Adipocyte (in vitro differentiated cells): ENCODE measurements at regions not wholly inside any gene's neighbourhood (a gene's known extent, or its start where the extent isn't known, plus 50 kb on each side); places are given as distances from the start of the nearest gene placed in this dataset.
A peak's percentile ranks its signal among the peaks of the same experiment; 100 is the strongest.
"Not testable (repeated sequence)": the region's sequence is repeated elsewhere in the genome, so short reads cannot be mapped to it uniquely, and the experiment has no call there.

Experiments
- DNase-seq: peaks from one replicate; pipeline ENCODE4 v3.0.0-alpha.2; 2015; ENCODE audit warnings: low read depth
- H3K27me3 ChIP-seq: replicated peaks from 2 replicates; pipeline ENCODE4 v1.7.0; 2013; ENCODE audit warnings: mild to moderate bottlenecking, low read length, moderate library complexity; ENCODE audit not compliant: control insufficient read depth, insufficient read depth
- H3K36me3 ChIP-seq: 2 replicates; pipeline ENCODE4 v1.7.0; 2013; ENCODE audit warnings: low read length, mild to moderate bottlenecking, moderate library complexity; ENCODE audit not compliant: control insufficient read depth, insufficient read depth, severe bottlenecking
- H3K4me1 ChIP-seq: 2 replicates; pipeline ENCODE4 v1.7.0; 2013; ENCODE audit warnings: mild to moderate bottlenecking, low read length, moderate library complexity; ENCODE audit not compliant: control insufficient read depth, insufficient read depth
- H3K4me3 ChIP-seq: 2 replicates; pipeline ENCODE4 v1.7.0; 2013; ENCODE audit warnings: mild to moderate bottlenecking, low read length, moderate library complexity
- H3K9ac ChIP-seq: 2 replicates; pipeline ENCODE4 v1.7.0; 2013; ENCODE audit warnings: mild to moderate bottlenecking, low read length, moderate library complexity
- H3K9me3 ChIP-seq: 2 replicates; pipeline ENCODE4 v1.7.0; 2013; ENCODE audit warnings: mild to moderate bottlenecking, low read length, moderate library complexity; ENCODE audit not compliant: control insufficient read depth

DNA sequence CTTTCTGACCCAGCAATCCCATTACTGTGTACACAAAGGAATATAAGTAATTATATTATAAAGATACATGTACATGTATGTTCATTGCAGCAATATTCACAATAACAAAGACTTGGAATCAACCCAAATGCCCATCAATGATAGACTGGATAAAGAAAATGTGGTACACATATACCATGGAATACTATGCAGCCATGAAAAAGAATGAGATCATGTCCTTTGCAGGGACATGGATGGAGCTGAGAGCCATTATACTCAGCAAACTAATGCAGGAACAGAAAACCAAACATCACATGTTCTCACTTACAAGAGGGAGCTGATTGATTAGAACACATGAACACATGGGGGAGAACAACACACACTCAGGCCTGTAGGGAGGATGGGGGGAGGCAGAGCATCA lies 286.1 kb downstream of the SOCS6 start:
- DNase-seq, H3K9ac ChIP-seq, H3K27me3 ChIP-seq, H3K4me1 ChIP-seq, H3K9me3 ChIP-seq, H3K4me3 ChIP-seq, H3K36me3 ChIP-seq: not testable (repeated sequence)

DNA sequence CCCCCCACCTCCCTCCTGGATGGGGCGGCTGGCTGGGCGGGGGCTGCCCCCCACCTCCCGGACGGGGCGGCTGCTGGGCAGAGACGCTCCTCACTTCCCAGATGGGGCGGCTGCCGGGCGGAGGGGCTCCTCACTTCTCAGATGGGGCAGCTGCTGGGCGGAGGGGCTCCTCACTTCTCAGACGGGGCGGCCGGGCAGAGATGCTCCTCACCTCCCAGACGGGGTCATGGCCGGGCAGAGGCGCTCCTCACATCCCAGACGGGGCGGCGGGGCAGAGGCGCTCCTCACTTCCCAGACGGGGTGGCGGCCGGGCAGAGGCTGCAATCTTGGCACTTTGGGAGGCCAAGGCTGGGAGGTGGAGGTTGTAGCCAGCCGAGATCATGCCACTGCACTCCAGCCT lies 280.8 kb downstream of the SOCS6 start:
- H3K4me1 ChIP-seq, H3K9ac ChIP-seq, DNase-seq, H3K36me3 ChIP-seq, H3K9me3 ChIP-seq, H3K27me3 ChIP-seq, H3K4me3 ChIP-seq: not testable (repeated sequence)

DNA sequence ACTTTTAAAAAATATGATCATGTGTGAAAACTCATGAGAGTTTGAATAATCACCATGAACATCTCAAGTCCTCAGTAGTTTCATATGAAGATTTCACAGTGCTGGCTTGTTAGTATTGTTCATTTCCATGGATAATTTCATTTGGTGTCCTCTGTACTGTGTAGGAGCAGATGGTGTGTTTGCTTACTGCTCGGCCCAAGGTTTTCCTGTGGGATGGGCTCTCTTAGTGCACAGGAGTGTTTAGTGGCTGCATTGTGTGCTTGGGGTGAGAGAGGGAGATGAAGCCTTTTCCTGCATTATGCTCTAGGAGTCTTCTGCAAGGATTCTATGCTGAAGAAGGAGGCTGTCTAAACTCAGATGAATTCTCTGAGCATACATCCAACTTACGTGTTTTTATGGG lies 270.6 kb downstream of the SOCS6 start:
- H3K36me3 ChIP-seq, result no peaks in the 10 kb centered on the region
- H3K9me3 ChIP-seq, result no peaks in the 10 kb centered on the region
- no peak overlapping the region for H3K9ac ChIP-seq
- H3K27me3 ChIP-seq, result no peaks in the 10 kb centered on the region
- no peaks in the 10 kb centered on the region for H3K4me1 ChIP-seq
- no peak overlapping the region for H3K4me3 ChIP-seq
- no peak for DNase-seq

DNA sequence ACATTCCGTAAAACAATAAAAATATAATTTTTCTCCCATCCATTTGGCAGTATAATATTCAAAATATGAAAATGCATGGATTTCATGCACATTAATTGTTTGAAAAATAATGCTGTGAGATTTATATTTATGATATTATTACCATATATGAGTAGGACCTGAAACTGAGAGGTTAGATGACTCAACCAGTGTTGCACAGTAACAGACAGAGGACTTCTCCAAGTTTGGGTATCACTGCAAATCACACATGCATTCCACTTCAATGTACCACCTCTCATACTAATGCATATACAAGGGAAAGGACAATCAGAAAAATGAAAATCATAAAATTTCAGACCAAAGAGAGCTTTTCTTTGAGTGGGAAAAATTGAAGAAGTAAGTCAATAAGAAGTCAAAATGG lies 269.5 kb downstream of the SOCS6 start:
- Histone ChIP-seq H3K36me3 (no peaks in the 10 kb centered on the region), H3K27me3 (no peaks in the 10 kb centered on the region), H3K9ac (no peak overlapping the region), H3K4me1 (no peaks in the 10 kb centered on the region), H3K9me3 (no peaks in the 10 kb centered on the region), H3K4me3 (no peak overlapping the region)
- no peak for DNase-seq

DNA sequence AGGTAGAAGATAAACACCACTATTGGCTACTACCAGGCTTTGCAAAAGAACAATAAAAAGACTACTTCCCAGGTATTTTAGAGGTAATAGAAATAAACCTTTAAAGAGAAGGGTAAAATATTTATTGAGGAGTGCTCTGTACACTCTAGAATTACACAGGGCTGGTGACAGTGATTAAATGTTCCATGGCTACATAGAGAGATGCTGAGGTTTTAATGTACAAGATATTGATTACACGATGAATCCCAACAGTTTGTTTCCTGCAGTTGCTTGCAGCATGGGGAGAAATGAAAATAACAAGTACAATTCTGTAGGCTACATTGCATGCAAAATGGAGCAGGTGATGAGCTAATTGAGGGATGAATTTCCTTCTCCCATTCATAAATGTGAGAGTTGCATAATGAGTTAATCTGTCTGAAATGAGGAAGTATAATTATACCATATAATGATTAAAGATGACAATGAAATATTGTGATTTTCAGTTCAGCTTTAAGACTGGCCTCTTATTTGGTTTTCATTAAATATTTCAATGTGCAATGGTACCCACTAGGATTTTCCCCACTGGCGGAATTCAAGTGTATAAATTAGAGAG lies 266.1 kb downstream of the SOCS6 start:
- no peaks in the 10 kb centered on the region for H3K36me3 ChIP-seq
- no peak for DNase-seq
- H3K9ac ChIP-seq, result no peak overlapping the region
- H3K4me1 ChIP-seq, result no peaks in the 10 kb centered on the region
- H3K9me3 ChIP-seq, result no peaks in the 10 kb centered on the region
- H3K4me3 ChIP-seq, result no peak overlapping the region
- no peaks in the 10 kb centered on the region for H3K27me3 ChIP-seq

DNA sequence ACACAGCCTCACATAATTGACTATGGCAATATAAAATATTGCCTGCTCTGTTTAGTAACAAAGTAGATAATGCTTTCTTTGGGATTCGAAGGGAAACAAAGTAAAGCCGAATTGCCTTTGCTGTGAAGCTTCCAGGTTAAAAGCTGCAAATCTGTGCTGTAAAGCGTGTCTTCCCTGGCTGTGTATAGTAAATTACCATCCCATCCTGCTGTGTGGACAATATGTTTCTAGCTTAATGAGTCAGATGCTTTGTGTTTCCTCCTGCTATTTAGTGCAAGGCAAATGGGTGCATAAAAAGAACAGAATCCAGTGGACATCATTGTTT lies 265.1 kb downstream of the SOCS6 start:
- H3K9ac ChIP-seq, result no peak overlapping the region
- H3K4me1 ChIP-seq, result no peaks in the 10 kb centered on the region
- no peaks in the 10 kb centered on the region for H3K36me3 ChIP-seq
- no peaks in the 10 kb centered on the region for H3K9me3 ChIP-seq
- no peak overlapping the region for H3K4me3 ChIP-seq
- DNase-seq, result no peak
- H3K27me3 ChIP-seq, result no peaks in the 10 kb centered on the region

DNA sequence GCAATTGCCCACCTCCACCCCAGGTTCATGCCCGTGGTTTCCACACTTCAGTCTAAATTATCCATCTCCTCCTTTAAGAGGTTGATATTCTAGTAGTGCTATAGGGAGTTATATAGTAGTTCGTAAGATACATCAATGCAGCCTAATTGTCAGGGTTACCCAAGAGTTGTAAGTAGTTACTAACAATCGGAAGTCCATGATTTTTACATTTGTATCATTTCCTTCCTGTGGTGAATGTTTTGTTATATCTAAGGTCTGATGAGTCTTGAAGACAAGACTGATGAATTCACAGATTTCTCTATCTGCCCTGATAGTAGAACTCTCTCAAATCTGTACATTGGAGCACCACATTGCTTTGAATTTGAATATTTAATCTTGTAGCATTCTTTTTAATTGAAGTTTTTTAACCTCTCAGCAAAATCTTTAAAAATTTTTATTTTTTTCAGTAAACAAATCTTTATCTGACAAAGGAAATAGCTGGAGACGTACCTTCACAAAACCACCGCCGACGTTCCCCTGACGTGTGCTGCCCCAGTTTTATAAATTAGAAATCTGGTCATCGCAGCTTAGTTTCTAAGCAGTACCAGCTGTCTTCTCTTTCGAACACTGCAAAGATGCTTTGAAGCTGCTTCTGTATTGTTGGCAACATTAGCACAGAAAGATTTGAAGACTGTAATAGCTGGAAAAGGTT lies 264.5 kb downstream of the SOCS6 start:
- H3K4me3 ChIP-seq, result no peak overlapping the region
- H3K27me3 ChIP-seq, result no peaks in the 10 kb centered on the region
- no peaks in the 10 kb centered on the region for H3K36me3 ChIP-seq
- no peak for DNase-seq
- no peaks in the 10 kb centered on the region for H3K9me3 ChIP-seq
- H3K9ac ChIP-seq, result no peak overlapping the region
- no peaks in the 10 kb centered on the region for H3K4me1 ChIP-seq

DNA sequence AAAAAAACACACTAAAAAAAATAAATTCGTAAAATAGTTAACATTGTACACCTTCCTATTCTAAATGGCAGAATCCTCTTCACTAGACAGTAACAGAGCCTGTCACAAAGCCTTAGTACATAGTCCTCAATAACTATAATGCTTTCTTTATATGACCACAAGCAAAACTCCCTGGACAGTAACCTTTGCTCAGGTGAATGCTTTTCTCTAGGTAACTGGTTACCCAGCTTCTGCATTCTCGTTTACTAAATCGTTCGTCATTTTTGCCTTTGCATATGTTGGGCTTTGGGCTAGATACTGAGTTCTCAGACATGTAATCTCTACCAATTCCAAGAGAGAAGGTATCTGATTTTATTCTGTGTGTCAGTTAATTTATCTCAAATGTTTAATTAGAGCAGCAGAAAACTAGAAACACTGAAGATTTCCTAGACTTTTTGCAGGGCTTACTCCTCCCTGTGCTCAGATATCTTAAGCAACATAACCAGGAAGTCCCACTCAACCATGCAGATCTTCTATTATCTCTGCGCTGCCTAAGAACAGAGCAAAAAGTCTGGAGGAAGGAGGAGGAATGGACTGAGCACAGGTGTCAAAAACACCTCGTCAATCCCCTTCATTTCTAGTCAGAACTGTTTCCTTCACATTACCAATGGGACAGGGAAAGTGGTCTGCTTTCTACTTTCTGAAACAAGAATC lies 247.7 kb downstream of the SOCS6 start:
- Histone ChIP-seq H3K27me3 (no peaks in the 10 kb centered on the region), H3K9ac (no peak overlapping the region), H3K36me3 (no peaks in the 10 kb centered on the region), H3K4me1 (peaks cover 5% of the 10 kb centered on the region), H3K4me3 (no peak overlapping the region), H3K9me3 (no peaks in the 10 kb centered on the region)
- no peak for DNase-seq

DNA sequence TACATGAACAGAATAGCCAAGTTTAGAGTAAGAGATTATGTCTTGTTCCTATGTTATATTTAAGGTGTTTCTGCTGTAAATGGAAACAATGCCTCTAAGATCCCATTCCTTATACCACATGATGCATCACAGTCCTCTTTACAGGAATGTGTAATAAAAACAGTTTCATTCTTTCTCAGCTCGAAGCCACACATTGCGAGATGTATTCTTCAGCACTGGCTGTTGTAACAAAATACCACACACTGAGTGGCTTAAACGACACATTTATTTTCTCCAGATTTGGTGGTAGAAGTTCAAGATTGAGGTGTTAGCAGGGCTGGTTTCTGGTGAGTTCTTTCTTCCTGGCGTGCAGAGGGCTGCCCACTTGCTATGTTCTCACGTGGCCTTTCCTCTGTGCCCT lies 246.2 kb downstream of the SOCS6 start:
- peak; percentile 2 for DNase-seq
- no peaks in the 10 kb centered on the region for H3K9me3 ChIP-seq
- H3K4me3 ChIP-seq, result no peak overlapping the region
- H3K36me3 ChIP-seq, result no peaks in the 10 kb centered on the region
- H3K4me1 ChIP-seq, result peaks cover 5% of the 10 kb centered on the region
- no peaks in the 10 kb centered on the region for H3K27me3 ChIP-seq
- no peak overlapping the region for H3K9ac ChIP-seq

DNA sequence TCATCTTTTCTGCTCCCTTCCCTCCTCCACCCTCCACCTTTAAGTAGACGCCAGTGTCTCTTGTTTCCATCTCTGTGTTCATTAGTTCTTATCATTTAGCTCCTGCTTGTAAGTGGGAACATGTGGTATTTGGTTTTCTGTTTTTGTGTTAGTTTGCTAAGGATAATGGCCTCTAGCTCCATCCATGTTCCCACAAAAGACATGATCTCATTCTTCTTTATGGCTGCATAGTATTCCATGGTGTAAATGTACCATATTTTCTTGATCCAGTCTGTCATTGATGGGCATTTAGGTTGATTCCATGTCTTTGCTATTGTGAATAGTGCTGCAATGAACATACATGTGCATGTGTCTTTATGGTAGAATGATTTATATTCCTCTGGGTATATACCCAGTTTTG lies 236.5 kb downstream of the SOCS6 start:
- not testable (repeated sequence) for H3K27me3 ChIP-seq, H3K9me3 ChIP-seq, H3K9ac ChIP-seq, H3K36me3 ChIP-seq, H3K4me1 ChIP-seq, DNase-seq, H3K4me3 ChIP-seq

DNA sequence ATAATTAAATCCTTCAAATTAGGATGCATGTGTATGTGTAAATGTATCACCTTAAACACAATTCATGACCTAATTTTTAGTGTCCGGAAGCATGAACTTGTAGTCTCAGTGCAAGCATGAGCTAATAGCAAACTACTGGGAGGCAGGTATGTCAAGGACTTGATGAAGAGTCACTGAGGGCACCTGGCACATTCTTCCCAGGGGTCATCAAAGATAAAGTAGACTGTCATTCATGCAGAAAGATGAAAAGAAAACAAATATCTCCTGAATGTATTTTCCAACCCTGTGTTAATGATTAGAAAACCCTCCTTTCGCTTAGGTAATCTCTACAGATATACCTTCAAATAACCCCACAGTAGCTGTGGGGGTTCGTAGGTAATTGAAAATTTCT lies 234.9 kb downstream of the SOCS6 start:
- H3K9me3 ChIP-seq, result no peaks in the 10 kb centered on the region
- no peak for DNase-seq
- H3K4me3 ChIP-seq, result no peak overlapping the region
- H3K27me3 ChIP-seq, result no peaks in the 10 kb centered on the region
- H3K9ac ChIP-seq, result no peak overlapping the region
- H3K4me1 ChIP-seq, result no peaks in the 10 kb centered on the region
- no peaks in the 10 kb centered on the region for H3K36me3 ChIP-seq
